HG03135 (cell line): ENCODE measurements at regions not wholly inside any gene's neighbourhood (a gene's known extent, or its start where the extent isn't known, plus 50 kb on each side); places are given as distances from the start of the nearest gene placed in this dataset.

ENCODE experiments used
- ATAC-seq: cut with Tn5 transposase; IDR thresholded peaks from one replicate; pipeline ENCODE4 v1.9.1; 2021; ENCODE audit warnings: mild to moderate bottlenecking, moderate library complexity; ENCODE audit not compliant: unreplicated experiment

DNA sequence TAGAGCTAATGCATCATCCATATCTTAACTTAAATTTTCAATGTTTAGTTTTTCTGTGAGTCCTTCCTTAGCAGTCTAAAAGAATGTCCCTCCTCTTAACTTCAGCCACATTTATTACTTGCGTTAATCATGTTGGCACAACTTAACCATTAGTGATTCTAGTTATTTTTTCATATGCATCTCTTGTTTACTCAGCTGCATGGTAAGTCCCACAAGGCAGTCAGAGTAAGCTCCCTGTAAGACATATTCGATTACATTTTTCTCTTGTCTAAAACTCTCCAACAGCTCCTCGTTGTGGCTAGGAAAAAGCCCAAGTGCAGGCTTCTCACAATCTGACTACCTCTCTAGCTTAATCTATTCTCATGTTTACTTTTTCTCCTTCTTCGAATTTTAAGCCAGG, 2045.3 kb upstream of the PIK3C3 start:
- no peak for ATAC-seq

- no peak for ATAC-seq
Observed at GRCh38 chr18:39886136-39886535, 2068.9 kb upstream of the PIK3C3 start.

DNA sequence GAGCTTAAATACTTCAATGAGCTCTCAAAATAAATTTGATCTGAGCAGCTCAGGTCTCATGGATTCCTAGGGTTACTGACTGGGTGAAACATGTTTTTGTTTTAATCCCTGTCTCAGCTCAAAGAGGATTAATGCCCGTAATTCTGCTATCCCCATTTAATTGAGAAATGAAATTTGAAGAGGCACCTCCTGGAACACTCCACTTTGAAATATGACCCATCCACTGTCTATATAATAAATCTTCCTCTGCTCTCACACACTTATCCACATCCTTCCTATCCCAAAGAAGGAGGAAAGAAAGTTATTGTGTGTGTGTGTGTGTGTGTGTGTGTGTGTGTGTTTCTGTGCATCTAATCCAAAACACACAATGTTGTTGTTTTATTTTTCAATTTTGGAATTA, 2082.4 kb upstream of the PIK3C3 start:
- no peak for ATAC-seq

DNA sequence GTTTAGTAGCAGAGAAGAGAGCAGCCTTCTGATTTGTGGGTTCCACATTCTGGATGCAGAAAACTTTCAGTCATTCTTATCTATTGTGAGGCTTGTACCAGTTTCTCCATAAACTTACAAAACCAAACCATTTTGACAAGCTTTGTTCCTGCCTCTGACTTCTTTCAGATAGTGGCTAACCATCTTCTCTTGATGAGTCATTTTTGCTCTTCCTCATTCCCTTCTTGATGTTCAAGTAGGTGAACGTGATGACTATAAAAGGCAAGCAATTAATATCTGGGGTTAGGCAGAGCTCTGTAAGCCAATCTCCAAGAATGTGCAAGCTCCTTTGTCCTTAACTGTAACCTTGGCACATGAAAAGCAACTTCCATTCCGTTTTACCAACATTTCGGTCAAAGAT, 2083.1 kb upstream of the PIK3C3 start:
- ATAC-seq: no peak

- no peak for ATAC-seq
Observed at GRCh38 chr18:39870591-39870990, 2084.4 kb upstream of the PIK3C3 start.

DNA sequence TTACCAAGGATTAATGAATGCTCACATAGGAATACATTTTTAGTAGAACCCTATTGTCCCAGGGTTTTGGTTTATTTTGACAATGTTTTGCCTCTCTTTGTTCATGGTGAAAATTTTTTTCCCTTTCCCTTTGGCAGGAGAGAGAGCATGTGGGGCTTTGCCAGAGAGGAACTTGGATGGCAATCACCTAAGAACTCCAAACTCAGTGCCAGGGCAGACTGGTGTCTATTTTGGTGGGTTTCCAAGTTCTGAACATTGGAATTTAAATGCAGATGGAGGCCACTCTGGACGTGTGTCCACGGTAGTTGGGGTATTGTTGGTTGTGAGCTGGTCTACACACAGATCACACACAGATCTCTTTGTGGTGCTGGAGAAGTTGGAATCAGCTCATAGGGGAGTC, 2091.1 kb upstream of the PIK3C3 start:
- no peak for ATAC-seq

- no peak for ATAC-seq
Observed at GRCh38 chr18:39862341-39862740, 2092.7 kb upstream of the PIK3C3 start.

GRCh38 chr18:39854291-39854690, 2100.7 kb upstream of the PIK3C3 start:
- no peak for ATAC-seq

GRCh38 chr18:39846265-39846664, 2108.8 kb upstream of the PIK3C3 start:
- ATAC-seq: no peak

DNA sequence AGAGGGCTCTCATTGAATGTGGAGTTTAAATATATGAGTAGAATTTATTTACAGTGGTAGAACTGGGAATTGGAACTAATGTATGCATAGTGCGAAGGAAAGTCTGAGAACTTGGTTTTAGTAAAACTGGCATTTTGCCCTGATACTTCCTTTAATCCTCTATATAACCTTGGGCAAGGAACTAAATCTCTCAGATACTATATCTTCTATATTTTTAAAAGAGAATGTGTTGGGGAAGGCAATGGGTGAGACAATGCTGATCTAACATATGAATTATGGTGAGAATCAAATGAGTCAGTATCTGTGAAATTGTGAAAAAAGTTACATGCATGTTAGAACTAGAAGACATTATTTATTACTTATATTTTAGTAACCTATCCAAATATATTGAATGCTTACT, 2109.4 kb upstream of the PIK3C3 start:
- no peak for ATAC-seq

- no peak for ATAC-seq
Observed at GRCh38 chr18:39845106-39845505, 2109.9 kb upstream of the PIK3C3 start.

DNA sequence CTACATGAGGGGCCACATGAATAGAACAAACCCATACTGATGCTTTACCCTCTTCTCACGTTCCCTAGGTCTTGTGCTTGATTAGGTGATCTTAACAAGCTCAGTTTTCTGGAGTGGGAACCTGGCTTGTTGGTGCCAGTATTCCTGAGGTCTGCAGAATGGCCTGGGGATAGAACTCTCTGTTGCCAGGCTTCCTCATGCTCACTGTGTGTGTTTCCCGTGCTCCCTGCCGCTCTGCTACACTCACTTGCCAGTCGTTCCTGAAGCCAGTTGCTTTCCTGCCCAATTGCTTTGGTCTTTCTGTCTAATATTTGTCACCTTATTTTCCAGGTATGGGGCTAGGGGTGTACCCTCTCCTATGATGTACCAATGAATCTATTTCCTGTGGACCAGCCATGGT, 2111.5 kb upstream of the PIK3C3 start:
- ATAC-seq: no peak

GRCh38 chr18:39842366-39842914, 2112.6 kb upstream of the PIK3C3 start:
- no peak for ATAC-seq

GRCh38 chr18:39841482-39842365, 2113.3 kb upstream of the PIK3C3 start:
- ATAC-seq: no peak

DNA sequence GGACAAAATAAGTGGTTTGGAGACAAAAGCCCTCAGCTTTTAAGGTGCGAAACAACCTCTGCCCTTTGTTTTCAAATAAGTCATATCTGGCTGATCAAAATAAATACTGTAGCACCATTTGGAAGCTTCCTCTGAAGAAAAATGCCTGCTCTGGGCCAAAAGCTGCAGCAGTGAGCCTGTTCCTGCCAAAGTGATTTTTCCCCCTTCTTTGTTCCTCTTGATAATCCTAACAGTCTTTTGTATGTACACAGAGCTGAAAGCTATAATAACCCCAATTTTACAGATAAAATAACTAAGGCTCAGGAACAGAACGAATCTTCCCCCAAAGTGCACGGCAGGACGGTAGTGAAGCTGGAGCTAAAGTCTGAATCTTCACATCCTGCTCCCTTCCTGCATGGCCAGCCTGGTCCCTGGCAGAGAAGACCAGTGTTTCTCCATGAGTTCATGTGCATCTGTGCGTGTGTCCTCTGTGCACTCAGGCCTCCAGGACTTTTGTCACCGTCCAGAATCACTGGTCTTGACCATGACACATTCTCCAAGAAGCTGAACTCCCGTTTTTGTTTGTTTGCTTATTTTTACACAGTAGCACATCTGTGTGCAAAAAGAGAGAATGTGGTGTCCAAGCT, 2114.1 kb upstream of the PIK3C3 start:
- no peak for ATAC-seq

GRCh38 chr18:39840406-39840805, 2114.6 kb upstream of the PIK3C3 start:
- ATAC-seq: no peak

GRCh38 chr18:39839782-39840181, 2115.3 kb upstream of the PIK3C3 start:
- no peak for ATAC-seq

DNA sequence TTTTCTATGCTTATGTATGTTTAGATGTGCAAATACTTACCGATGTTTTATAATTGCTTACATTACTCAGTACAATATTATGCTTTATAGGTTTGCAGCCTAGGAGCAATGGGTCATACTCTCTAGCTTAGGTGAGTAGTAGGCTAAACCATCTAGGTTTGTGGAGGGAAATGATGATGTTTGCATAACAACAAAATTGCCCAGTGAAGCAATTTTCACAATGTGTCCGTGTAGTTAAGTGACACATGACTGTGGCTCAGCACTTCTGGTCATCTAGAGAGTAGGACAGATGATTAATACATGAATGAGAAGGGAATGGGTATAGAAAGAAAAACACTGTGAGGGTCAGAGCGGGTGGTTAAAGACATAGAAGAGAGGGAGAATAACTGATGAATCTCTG, 2116.2 kb upstream of the PIK3C3 start:
- ATAC-seq: no peak

DNA sequence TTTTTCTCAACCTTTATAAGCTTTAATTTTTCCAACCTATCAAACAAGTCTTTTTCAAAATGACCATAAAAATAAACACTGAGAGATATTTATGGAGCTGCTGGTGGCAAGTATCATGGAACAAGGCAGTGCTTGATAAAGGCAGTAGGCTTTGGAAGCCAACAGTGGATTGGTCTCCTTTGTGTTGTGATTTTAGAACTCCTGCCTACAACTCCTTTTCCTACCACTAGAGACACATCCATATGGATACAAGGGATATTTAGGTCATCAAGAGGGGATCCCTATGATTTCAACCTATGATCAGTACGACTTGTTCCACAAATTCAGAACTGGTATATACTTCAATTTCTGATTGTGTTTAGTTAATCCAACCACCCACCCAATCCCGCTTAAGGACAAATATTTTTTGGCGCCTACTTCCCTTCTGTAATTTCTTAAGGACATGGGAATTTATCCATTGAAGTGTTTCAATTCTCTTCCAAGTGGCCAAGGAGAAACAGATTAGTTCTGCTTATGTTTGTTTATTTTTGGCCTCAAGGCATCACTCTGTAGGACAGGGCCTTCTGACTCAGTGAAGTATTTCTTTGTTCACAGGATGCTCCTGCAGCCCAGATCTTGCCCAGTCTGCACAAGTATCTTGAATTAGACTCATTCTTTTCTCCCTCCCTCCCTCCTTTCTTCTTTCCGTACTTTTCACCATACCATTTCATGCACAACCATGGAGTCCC, 2119.6 kb upstream of the PIK3C3 start:
- no peak for ATAC-seq

GRCh38 chr18:39834636-39835035, 2120.4 kb upstream of the PIK3C3 start:
- no peak for ATAC-seq

DNA sequence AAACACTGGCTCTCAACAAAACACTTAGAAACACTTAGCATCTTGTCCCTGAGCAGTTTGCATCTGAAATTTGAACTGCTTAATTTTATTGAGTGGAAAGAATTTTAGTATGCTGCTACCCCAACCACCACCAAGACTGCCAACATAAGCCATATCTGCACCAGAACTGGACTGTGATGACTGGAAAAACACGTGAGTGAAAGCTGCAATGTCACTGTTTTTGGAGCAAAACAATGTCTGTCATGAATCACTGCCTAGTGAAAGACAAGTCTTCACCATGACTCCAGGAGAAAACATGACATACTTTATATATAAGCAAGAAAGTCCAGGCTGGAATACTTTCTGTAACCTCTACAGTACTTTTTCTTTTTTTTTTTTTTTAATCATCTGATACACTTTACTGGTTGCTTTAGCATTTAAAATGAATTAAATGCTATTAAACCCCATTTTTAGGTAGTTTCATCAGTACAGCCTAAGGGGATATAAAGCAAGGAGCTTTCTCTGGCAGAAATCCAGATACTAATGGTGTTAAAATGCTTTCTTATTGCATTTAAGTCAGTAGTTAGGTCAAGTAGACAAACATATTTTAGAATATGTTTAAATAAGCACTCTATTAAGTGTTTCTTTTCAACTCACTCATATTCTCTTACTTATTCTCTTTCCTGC, 2129.4 kb upstream of the PIK3C3 start:
- ATAC-seq: no peak
